Lung microvascular endothelial cell (primary cell): ENCODE measurements at regions not wholly inside any gene's neighbourhood (a gene's known extent, or its start where the extent isn't known, plus 50 kb on each side); places are given as distances from the start of the nearest gene placed in this dataset.
"Not testable (repeated sequence)": the region's sequence is repeated elsewhere in the genome, so short reads cannot be mapped to it uniquely, and the experiment has no call there.

ENCODE experiments used
- DNase-seq, 2 donors: peaks; one replicate each; pipeline versions ENCODE4 v3.0.0 to v3.0.0-alpha.2; 2010; ENCODE audit warnings: low read depth in 2 of 2

- DNase-seq: no peak
These were observed 104.9 kb downstream of the CHIC2 start for GRCh38 chr4:53959343-53960120.

GRCh38 chr4:53956454-53956853 lies 108.0 kb downstream of the CHIC2 start:
- peak; percentile 10 to 50 for DNase-seq

GRCh38 chr4:53956053-53956452 lies 108.4 kb downstream of the CHIC2 start:
- no peak for DNase-seq

- no peak for DNase-seq
These were observed 113.0 kb downstream of the CHIC2 start for GRCh38 chr4:53951414-53951813.

- DNase-seq: peak; percentile 70 to 96
These were observed 120.9 kb downstream of the CHIC2 start for GRCh38 chr4:53943345-53944085.

- DNase-seq: no peak
These were observed 121.7 kb downstream of the CHIC2 start for GRCh38 chr4:53942712-53943111.

GRCh38 chr4:53941331-53941730 lies 123.1 kb downstream of the CHIC2 start:
- DNase-seq: no peak

- DNase-seq: not testable (repeated sequence)
These were observed 124.5 kb downstream of the CHIC2 start for GRCh38 chr4:53939892-53940291.

GRCh38 chr4:53937918-53938317 lies 126.5 kb downstream of the CHIC2 start:
- peak in 1 of 2 donors; percentile 35 for DNase-seq

GRCh38 chr4:53937327-53937726 lies 127.1 kb downstream of the CHIC2 start:
- DNase-seq: no peak

- DNase-seq: no peak
These were observed 128.6 kb downstream of the CHIC2 start for GRCh38 chr4:53935780-53936179.

GRCh38 chr4:53932796-53933610 lies 131.4 kb downstream of the CHIC2 start:
- peak in 1 of 2 donors; percentile 72 for DNase-seq

- DNase-seq: no peak
These were observed 132.9 kb downstream of the CHIC2 start for GRCh38 chr4:53931461-53931961.

GRCh38 chr4:53929955-53930798 lies 134.2 kb downstream of the CHIC2 start:
- DNase-seq: peak; percentile 90 to 91

- no peak for DNase-seq
These were observed 135.1 kb downstream of the CHIC2 start for GRCh38 chr4:53929311-53929710.

- DNase-seq: no peak
These were observed 135.6 kb downstream of the CHIC2 start for GRCh38 chr4:53928825-53929224.

- DNase-seq: no peak
These were observed 139.3 kb downstream of the CHIC2 start for GRCh38 chr4:53925050-53925605.

- DNase-seq: no peak
These were observed 139.9 kb downstream of the CHIC2 start for GRCh38 chr4:53924333-53925049.

- no peak for DNase-seq
These were observed 140.5 kb downstream of the CHIC2 start for GRCh38 chr4:53923921-53924320.

GRCh38 chr4:53921856-53922255 lies 142.5 kb downstream of the CHIC2 start:
- no peak for DNase-seq
